ENCODE measurements at regions not wholly inside any gene's neighbourhood (a gene's known extent, or its start where the extent isn't known, plus 50 kb on each side); places are given as distances from the start of the nearest gene placed in this dataset.

- TF ChIP-seq, protein P1, sequence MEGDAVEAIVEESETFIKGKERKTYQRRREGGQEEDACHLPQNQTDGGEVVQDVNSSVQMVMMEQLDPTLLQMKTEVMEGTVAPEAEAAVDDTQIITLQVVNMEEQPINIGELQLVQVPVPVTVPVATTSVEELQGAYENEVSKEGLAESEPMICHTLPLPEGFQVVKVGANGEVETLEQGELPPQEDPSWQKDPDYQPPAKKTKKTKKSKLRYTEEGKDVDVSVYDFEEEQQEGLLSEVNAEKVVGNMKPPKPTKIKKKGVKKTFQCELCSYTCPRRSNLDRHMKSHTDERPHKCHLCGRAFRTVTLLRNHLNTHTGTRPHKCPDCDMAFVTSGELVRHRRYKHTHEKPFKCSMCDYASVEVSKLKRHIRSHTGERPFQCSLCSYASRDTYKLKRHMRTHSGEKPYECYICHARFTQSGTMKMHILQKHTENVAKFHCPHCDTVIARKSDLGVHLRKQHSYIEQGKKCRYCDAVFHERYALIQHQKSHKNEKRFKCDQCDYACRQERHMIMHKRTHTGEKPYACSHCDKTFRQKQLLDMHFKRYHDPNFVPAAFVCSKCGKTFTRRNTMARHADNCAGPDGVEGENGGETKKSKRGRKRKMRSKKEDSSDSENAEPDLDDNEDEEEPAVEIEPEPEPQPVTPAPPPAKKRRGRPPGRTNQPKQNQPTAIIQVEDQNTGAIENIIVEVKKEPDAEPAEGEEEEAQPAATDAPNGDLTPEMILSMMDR (IDR thresholded peaks at IDR 0.05) = no peak
- no peak for TF ChIP-seq POLR2A (IDR thresholded peaks at IDR 0.05)
These were observed 202.1 kb downstream of the NXPE2 start for GRCh38 chr11:114880442-114880841.

All from upper lobe of left lung (tissue), 4 donors.